Lower leg skin (tissue), 3 donors: ENCODE measurements at regions not wholly inside any gene's neighbourhood (a gene's known extent, or its start where the extent isn't known, plus 50 kb on each side); places are given as distances from the start of the nearest gene placed in this dataset.

Experiments used
- CTCF ChIP-seq, 3 donors: fragments of 450-650 bp; IDR thresholded peaks; one replicate each; pipeline ENCODE4 v1.5.1; 2016; ENCODE audit warnings: antibody characterized with exemption in 3 of 3, mild to moderate bottlenecking in 3 of 3, moderate library complexity in 2 of 3
- POLR2A ChIP-seq, 2 donors: fragments of 450-650 bp; IDR thresholded peaks; one replicate each; pipeline ENCODE4 v1.6.1; 2016 to 2017; ENCODE audit warnings: antibody characterized with exemption in 2 of 2, mild to moderate bottlenecking in 1 of 2, moderate library complexity in 1 of 2

GRCh38 chr2:147649998-147650397 is 194.8 kb upstream of the ACVR2A start:
- TF ChIP-seq POLR2A (IDR thresholded peaks at IDR 0.05) (no peak), CTCF (IDR thresholded peaks at IDR 0.05) (no peak)
